Panc1 (cell line): ENCODE measurements at regions not wholly inside any gene's neighbourhood (a gene's known extent, or its start where the extent isn't known, plus 50 kb on each side); places are given as distances from the start of the nearest gene placed in this dataset.

ENCODE experiments used
- ATAC-seq: fragments of 200-7000 bp; cut with Tn5 transposase; 2 replicates; pipeline ENCODE4 v1.9.1; 2020; ENCODE audit warnings: mild to moderate bottlenecking, moderate library complexity
- BruUV-seq: library from RNA; stranded (reverse); fragments of 400-500 nt; replicated peaks from 2 replicates; lab custom pipeline; 2021; lab: Mats Ljungman, UMichigan
- CTCF ChIA-PET: fragments of 300-600 bp; sonication (Branson Sonifier 250); formaldehyde crosslinking; loops from one replicate; lab custom pipeline; 2022; ENCODE audit warnings: antibody characterized with exemption; lab: Charles Lee
- POLR2A ChIA-PET: fragments of 300-600 bp; sonication (Branson Sonifier 250); formaldehyde crosslinking; loops from one replicate; lab custom pipeline; 2022; ENCODE audit warnings: antibody characterized with exemption; lab: Charles Lee
- DNase-seq: peaks from one replicate; pipeline ENCODE4 v3.0.0-alpha.2; 2010; ENCODE audit warnings: low read depth, low spot score
- H3K27ac ChIP-seq: 2 replicates; pipeline ENCODE4 v1.5.1; 2011; ENCODE audit warnings: mild to moderate bottlenecking, low read length, inconsistent platforms
- H3K27me3 ChIP-seq: fragments of 200-500 bp; sonication (Bioruptor generic); 2 replicates; pipeline ENCODE4 v1.6.0; 2014; ENCODE audit warnings: low read length, inconsistent platforms; ENCODE audit not compliant: control insufficient read depth, insufficient read depth
- H3K36me3 ChIP-seq: fragments of 200-500 bp; sonication (Bioruptor generic); 2 replicates; pipeline ENCODE4 v1.5.1; 2014; ENCODE audit warnings: inconsistent platforms, mild to moderate bottlenecking, low read length, moderate library complexity; ENCODE audit not compliant: control insufficient read depth, insufficient read depth
- H3K4me1 ChIP-seq: 2 replicates; pipeline ENCODE4 v1.5.1; 2011; ENCODE audit warnings: inconsistent platforms, mild to moderate bottlenecking, low read length, moderate library complexity; ENCODE audit not compliant: control insufficient read depth, insufficient read depth
- H3K4me3 ChIP-seq, 2 experiments: 2 replicates each; pipeline ENCODE4 v1.5.1; 2011 to 2012; ENCODE audit warnings: low read depth in 2 of 2, low read length in 2 of 2, mild to moderate bottlenecking in 2 of 2, inconsistent platforms in 1 of 2, moderate library complexity in 1 of 2
- H3K9me3 ChIP-seq: fragments of 200-500 bp; sonication (Bioruptor generic); 2 replicates; pipeline ENCODE4 v1.5.1; 2014; ENCODE audit warnings: low read depth, mild to moderate bottlenecking, inconsistent platforms, low read length, moderate library complexity; ENCODE audit not compliant: control insufficient read depth, insufficient read depth
- CTCF ChIP-seq: fragments of 450-650 bp; IDR thresholded peaks from 2 replicates; pipeline ENCODE4 v1.5.1; 2017; ENCODE audit warnings: mild to moderate bottlenecking
- POLR2AphosphoS5 ChIP-seq: IDR thresholded peaks from 2 replicates; pipeline ENCODE4 v1.6.1; 2012; ENCODE audit warnings: mild to moderate bottlenecking, low read depth, low read length, moderate library complexity
- SIN3A ChIP-seq: IDR thresholded peaks from 2 replicates; pipeline ENCODE4 v1.6.1; 2012; ENCODE audit warnings: low read depth, mild to moderate bottlenecking, low read length, moderate library complexity, borderline replicate concordance; ENCODE audit not compliant: insufficient read depth
- TCF7L2 ChIP-seq: IDR thresholded peaks from 2 replicates; pipeline ENCODE4 v1.6.1; 2011; ENCODE audit warnings: mild to moderate bottlenecking, low read depth, low read length, inconsistent platforms
- in situ Hi-C: cut with HindIII; loops from 2 replicates; pipeline ENCODE4 v1.10.0; 2016; ENCODE audit warnings: low sequenced_read_pairs, low pct_unique_long_range_greater_than_20kb
- intact Hi-C: fragments of 100-400 bp; cut with micrococcal nuclease; formaldehyde crosslinking; loops from one replicate; pipeline ENCODE4 v1.10.0; 2022; ENCODE audit not compliant: unreplicated experiment
- TF ChIP-seq, protein P1 (sequence below), 2 experiments: IDR thresholded peaks; 2 replicates each; pipeline ENCODE4 v1.6.1; 2011 to 2012; ENCODE audit warnings: low read depth in 2 of 2, control low read depth in 1 of 2, low read length in 1 of 2, mild to moderate bottlenecking in 1 of 2, moderate library complexity in 1 of 2; ENCODE audit not compliant: insufficient read depth in 1 of 2

DNA sequence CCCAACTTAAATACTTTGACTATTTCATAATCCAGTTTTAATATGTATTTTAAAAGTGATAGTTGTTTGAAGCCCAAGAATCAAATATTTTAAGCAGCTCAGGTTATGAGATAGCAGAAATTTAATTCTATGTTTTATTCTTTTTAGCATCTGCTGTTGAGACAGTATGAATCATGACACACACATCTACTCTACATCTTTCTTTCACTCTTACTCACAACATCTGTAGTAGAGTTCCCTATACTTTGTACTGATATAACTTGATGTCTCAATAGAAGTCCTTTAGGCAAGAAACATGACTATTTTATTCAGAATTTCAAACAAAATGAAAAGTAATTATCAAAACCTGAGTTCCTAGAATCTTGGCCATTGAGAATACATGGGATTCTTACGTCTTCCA is 187.9 kb upstream of the GNPDA2 start:
- in situ Hi-C loops, result no loop called here

GRCh38 chr4:44912980-44913379 is 186.6 kb upstream of the GNPDA2 start:
- no peak for DNase-seq

More for the DNA sequence above, 187.9 kb upstream of the GNPDA2 start:
- ChIA-PET POLR2A (no interaction called here), CTCF (no interaction called here)
- Histone ChIP-seq H3K9me3 (no peaks in the 10 kb centered on the region), H3K27ac (no peak overlapping the region), H3K36me3 (no peaks in the 10 kb centered on the region), H3K4me3 (no peak overlapping the region), H3K27me3 (no peaks in the 10 kb centered on the region), H3K4me1 (no peaks in the 10 kb centered on the region)
- ATAC-seq (no peak), DNase-seq (no peak)
- intact Hi-C loops, result no loop called here
- no TSS peak for BruUV-seq
- TF ChIP-seq, protein P1, sequence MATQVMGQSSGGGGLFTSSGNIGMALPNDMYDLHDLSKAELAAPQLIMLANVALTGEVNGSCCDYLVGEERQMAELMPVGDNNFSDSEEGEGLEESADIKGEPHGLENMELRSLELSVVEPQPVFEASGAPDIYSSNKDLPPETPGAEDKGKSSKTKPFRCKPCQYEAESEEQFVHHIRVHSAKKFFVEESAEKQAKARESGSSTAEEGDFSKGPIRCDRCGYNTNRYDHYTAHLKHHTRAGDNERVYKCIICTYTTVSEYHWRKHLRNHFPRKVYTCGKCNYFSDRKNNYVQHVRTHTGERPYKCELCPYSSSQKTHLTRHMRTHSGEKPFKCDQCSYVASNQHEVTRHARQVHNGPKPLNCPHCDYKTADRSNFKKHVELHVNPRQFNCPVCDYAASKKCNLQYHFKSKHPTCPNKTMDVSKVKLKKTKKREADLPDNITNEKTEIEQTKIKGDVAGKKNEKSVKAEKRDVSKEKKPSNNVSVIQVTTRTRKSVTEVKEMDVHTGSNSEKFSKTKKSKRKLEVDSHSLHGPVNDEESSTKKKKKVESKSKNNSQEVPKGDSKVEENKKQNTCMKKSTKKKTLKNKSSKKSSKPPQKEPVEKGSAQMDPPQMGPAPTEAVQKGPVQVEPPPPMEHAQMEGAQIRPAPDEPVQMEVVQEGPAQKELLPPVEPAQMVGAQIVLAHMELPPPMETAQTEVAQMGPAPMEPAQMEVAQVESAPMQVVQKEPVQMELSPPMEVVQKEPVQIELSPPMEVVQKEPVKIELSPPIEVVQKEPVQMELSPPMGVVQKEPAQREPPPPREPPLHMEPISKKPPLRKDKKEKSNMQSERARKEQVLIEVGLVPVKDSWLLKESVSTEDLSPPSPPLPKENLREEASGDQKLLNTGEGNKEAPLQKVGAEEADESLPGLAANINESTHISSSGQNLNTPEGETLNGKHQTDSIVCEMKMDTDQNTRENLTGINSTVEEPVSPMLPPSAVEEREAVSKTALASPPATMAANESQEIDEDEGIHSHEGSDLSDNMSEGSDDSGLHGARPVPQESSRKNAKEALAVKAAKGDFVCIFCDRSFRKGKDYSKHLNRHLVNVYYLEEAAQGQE (IDR thresholded peaks at IDR 0.05; ENCODE audit: insufficient read depth in 1 of 2, low read depth in 2 of 2, low read length in 1 of 2), result no peak
- TF ChIP-seq TCF7L2 (no peak), CTCF (no peak), SIN3A (no peak), POLR2AphosphoS5 (no peak)

More at GRCh38 chr4:44912980-44913379, 186.6 kb upstream of the GNPDA2 start:
- intact Hi-C loops (no loop called here), in situ Hi-C loops (no loop called here)
- ChIA-PET CTCF (no interaction called here), POLR2A (no interaction called here)
- no peaks in the 10 kb centered on the region for H3K9me3 ChIP-seq
- BruUV-seq, result no TSS peak
- no peaks in the 10 kb centered on the region for H3K27me3 ChIP-seq
- no peak overlapping the region for H3K27ac ChIP-seq
- no peak overlapping the region for H3K4me3 ChIP-seq
- no peak for ATAC-seq
- H3K4me1 ChIP-seq, result no peaks in the 10 kb centered on the region
- no peak for TF ChIP-seq POLR2AphosphoS5
- no peak for TF ChIP-seq TCF7L2
- TF ChIP-seq CTCF, result no peak
- TF ChIP-seq, protein P1 (IDR thresholded peaks at IDR 0.05; ENCODE audit: insufficient read depth in 1 of 2, low read depth in 2 of 2, low read length in 1 of 2), result no peak
- TF ChIP-seq SIN3A, result no peak
- H3K36me3 ChIP-seq, result no peaks in the 10 kb centered on the region
